ENCODE measurements at regions not wholly inside any gene's neighbourhood (a gene's known extent, or its start where the extent isn't known, plus 50 kb on each side); places are given as distances from the start of the nearest gene placed in this dataset.

DNA sequence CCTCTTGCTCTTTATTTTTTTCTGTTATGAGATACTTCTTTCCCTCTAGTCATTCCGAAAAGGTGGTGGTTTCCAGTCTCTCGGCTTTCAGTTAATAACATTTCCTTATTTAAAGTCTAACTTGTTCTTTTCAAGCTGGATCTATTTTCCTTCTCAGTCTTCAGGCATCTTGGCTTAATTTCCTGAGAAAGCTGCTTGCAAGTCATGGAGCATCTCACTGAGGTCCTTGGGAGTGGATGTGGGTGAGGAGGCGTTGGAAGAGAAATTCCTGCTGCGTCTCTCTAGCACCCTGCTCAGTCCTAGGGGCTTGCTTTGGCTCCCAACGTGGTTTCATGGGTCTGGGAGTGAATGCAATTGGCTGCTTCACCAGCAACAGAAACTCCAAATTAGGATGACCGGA is 210.2 kb upstream of the MKI67 start:
- H3K4me3 ChIP-seq: no peak overlapping the region
- no peaks in the 10 kb centered on the region for H3K4me1 ChIP-seq
- 59 to 61% methylated on average over 6 of the region's 6 CpGs for WGBS, 2 donors
- TF ChIP-seq POLR2A (IDR thresholded peaks at IDR 0.05) (no peak), CTCF (IDR thresholded peaks at IDR 0.05) (no peak)
- H3K36me3 ChIP-seq: no peaks in the 10 kb centered on the region
- no peaks in the 10 kb centered on the region for H3K9me3 ChIP-seq
- no peak overlapping the region for H3K27ac ChIP-seq
- no peak for DNase-seq
- H3K27me3 ChIP-seq: peaks cover 0 to 3% (median 0%) of the 10 kb centered on the region in 4 donors
- intact Hi-C loops (cut with DNase I): no loop called here

DNA sequence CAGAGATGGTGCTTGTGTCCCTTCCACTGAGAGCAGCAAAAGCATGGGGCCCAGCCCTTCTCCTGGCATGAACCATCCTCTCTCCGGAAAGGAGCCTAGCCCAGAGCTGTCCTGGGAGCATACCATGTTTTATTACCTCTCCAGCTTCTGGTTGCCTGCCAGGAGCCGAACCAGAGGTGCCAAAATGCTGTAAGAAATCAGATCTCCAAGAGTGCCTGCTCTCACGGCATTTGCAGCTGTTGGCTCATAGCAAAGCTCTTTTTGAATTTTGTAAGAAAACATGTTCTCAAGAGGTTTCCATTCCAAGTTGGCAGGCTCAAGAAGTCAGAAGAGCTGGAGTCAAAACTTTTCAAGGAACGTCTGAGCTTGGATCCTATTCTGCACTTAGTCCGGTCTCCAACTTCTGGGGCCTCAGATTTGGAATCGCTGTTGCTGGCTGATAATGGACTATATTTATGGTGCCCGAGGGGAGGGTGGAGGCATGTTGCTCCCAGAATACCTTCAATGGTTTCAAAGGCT is 211.7 kb upstream of the MKI67 start:
- Histone ChIP-seq H3K4me1 (no peaks in the 10 kb centered on the region), H3K27ac (no peak overlapping the region), H3K36me3 (no peaks in the 10 kb centered on the region), H3K4me3 (no peak overlapping the region), H3K27me3 (peaks cover 0 to 3% (median 0%) of the 10 kb centered on the region in 4 donors), H3K9me3 (no peaks in the 10 kb centered on the region)
- 47 to 63% methylated on average over 4 to 7 of the region's 7 CpGs for WGBS, 2 donors
- no peak for TF ChIP-seq CTCF (IDR thresholded peaks at IDR 0.05)
- no peak for TF ChIP-seq POLR2A (IDR thresholded peaks at IDR 0.05)
- no peak for DNase-seq
- intact Hi-C loops (cut with DNase I): no loop called here

- Histone ChIP-seq H3K27ac (no peak overlapping the region), H3K36me3 (no peaks in the 10 kb centered on the region), H3K4me3 (no peak overlapping the region), H3K9me3 (no peaks in the 10 kb centered on the region), H3K27me3 (peaks cover 0 to 3% (median 0%) of the 10 kb centered on the region in 4 donors), H3K4me1 (no peaks in the 10 kb centered on the region)
- 44 to 59% methylated on average over 3 of the region's 3 CpGs for WGBS, 2 donors
- no peak for DNase-seq
- no peak for TF ChIP-seq CTCF (IDR thresholded peaks at IDR 0.05)
- no peak for TF ChIP-seq POLR2A (IDR thresholded peaks at IDR 0.05)
- intact Hi-C loops (cut with DNase I): no loop called here
These were observed 212.7 kb upstream of the MKI67 start for GRCh38 chr10:128338951-128339350.

GRCh38 chr10:128339753-128340152 is 213.5 kb upstream of the MKI67 start:
- Histone ChIP-seq H3K36me3 (no peaks in the 10 kb centered on the region), H3K9me3 (no peaks in the 10 kb centered on the region), H3K27ac (no peak overlapping the region), H3K27me3 (peaks cover 0 to 3% (median 0%) of the 10 kb centered on the region in 4 donors), H3K4me1 (no peaks in the 10 kb centered on the region), H3K4me3 (no peak overlapping the region)
- no peak for DNase-seq
- WGBS, 2 donors: 70 to 74% methylated on average over 4 of the region's 4 CpGs
- TF ChIP-seq CTCF (IDR thresholded peaks at IDR 0.05): no peak
- intact Hi-C loops (cut with DNase I): no loop called here

DNA sequence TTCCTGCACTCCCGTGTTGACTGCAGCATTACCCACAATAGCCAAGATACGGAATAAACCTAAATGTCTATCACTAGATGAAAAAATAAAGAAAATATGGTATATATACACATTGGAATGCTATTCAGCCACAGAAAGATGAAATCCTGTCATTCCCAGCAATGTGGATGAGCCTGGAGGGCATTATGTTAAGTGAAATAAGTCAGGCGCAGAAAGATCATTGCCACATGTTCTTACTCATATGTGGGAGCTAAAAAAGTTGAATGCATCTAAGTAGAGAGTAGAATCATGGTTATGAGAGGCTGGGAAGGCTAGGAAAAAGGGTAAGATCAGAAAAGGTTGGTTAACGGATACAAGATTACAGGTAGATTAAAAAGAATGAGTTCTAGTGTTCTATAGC is 219.1 kb upstream of the MKI67 start:
- no peaks in the 10 kb centered on the region for H3K4me1 ChIP-seq
- no peak for DNase-seq
- 74 to 76% methylated on average over 4 of the region's 4 CpGs for WGBS, 2 donors
- intact Hi-C loops (cut with DNase I): no loop called here
- H3K4me3 ChIP-seq: no peak overlapping the region
- H3K36me3 ChIP-seq: no peaks in the 10 kb centered on the region
- TF ChIP-seq POLR2A (IDR thresholded peaks at IDR 0.05) (no peak), CTCF (IDR thresholded peaks at IDR 0.05) (no peak)
- no peaks in the 10 kb centered on the region for H3K9me3 ChIP-seq
- H3K27me3 ChIP-seq: no peaks in the 10 kb centered on the region
- H3K27ac ChIP-seq: no peak overlapping the region
